ENCODE measurements at regions not wholly inside any gene's neighbourhood (a gene's known extent, or its start where the extent isn't known, plus 50 kb on each side); places are given as distances from the start of the nearest gene placed in this dataset.
"Not testable (repeated sequence)": the region's sequence is repeated elsewhere in the genome, so short reads cannot be mapped to it uniquely, and the experiment has no call there.

- intact Hi-C loops (cut with DNase I) = no loop called here
- Histone ChIP-seq H3K4me1 (no peaks in the 10 kb centered on the region), H3K4me3 (no peak overlapping the region), H3K36me3 (no peaks in the 10 kb centered on the region), H3K27me3 (no peaks in the 10 kb centered on the region), H3K9me3 (no peaks in the 10 kb centered on the region), H3K27ac (replicated peaks in 1 of 4) (no peak overlapping the region)
- no peak for DNase-seq (ENCODE audit: extremely low spot score)
- 83% methylated on average over 1 of the region's 1 CpG for WGBS
- TF ChIP-seq POLR2AphosphoS5 (IDR thresholded peaks at IDR 0.05) (no peak), CTCF (IDR thresholded peaks at IDR 0.05) (no peak), POLR2A (IDR thresholded peaks at IDR 0.05; ENCODE audit: low read depth) (no peak), EP300 (IDR thresholded peaks at IDR 0.05) (no peak)
These were observed 162.8 kb downstream of the MANEA start for GRCh38 chr6:95740157-95740556.

- TF ChIP-seq POLR2A (IDR thresholded peaks at IDR 0.05; ENCODE audit: low read depth) (no peak), CTCF (IDR thresholded peaks at IDR 0.05) (no peak), POLR2AphosphoS5 (IDR thresholded peaks at IDR 0.05) (no peak), EP300 (IDR thresholded peaks at IDR 0.05) (no peak)
- H3K27ac ChIP-seq (replicated peaks in 1 of 4) = no peak overlapping the region
- H3K36me3 ChIP-seq = no peaks in the 10 kb centered on the region
- no peak for DNase-seq (ENCODE audit: extremely low spot score)
- intact Hi-C loops (cut with DNase I) = no loop called here
- H3K4me3 ChIP-seq = no peak overlapping the region
- no peaks in the 10 kb centered on the region for H3K9me3 ChIP-seq
- H3K27me3 ChIP-seq = no peaks in the 10 kb centered on the region
- H3K4me1 ChIP-seq = no peaks in the 10 kb centered on the region
- 66% methylated on average over 4 of the region's 4 CpGs for WGBS
These were observed 163.7 kb downstream of the MANEA start for GRCh38 chr6:95741045-95741444.

- Histone ChIP-seq H3K4me3 (no peak overlapping the region), H3K36me3 (no peaks in the 10 kb centered on the region), H3K9me3 (no peaks in the 10 kb centered on the region), H3K27ac (replicated peaks in 1 of 4) (no peak overlapping the region), H3K4me1 (no peaks in the 10 kb centered on the region), H3K27me3 (no peaks in the 10 kb centered on the region)
- TF ChIP-seq CTCF (IDR thresholded peaks at IDR 0.05) (no peak), POLR2A (IDR thresholded peaks at IDR 0.05; ENCODE audit: low read depth) (no peak), POLR2AphosphoS5 (IDR thresholded peaks at IDR 0.05) (no peak), EP300 (IDR thresholded peaks at IDR 0.05) (no peak)
- DNase-seq (ENCODE audit: extremely low spot score) = no peak
- intact Hi-C loops (cut with DNase I) = no loop called here
These were observed 165.5 kb downstream of the MANEA start for GRCh38 chr6:95742767-95743289.

DNA sequence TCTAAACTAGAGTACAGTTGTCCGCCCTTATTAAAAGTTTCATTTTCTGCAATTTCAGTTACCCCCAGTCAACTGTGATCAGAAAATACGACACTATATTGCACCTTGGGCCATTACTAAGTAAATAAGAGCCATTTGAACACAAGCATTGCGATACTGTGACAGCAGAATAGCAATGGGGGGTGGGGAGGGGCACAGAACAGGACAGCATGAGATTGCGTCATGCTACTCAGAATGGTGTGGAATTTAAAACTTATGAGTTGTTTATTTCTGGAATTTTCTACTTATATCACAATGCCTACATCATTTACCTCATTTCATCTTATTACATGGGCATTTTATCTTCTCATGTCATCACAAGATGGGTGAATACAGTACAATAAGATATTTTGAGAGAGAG, 166.3 kb downstream of the MANEA start:
- WGBS = 50% methylated on average over 4 of the region's 4 CpGs
- no peaks in the 10 kb centered on the region for H3K9me3 ChIP-seq
- no peaks in the 10 kb centered on the region for H3K4me1 ChIP-seq
- no peak overlapping the region for H3K4me3 ChIP-seq
- no peak for DNase-seq (ENCODE audit: extremely low spot score)
- TF ChIP-seq EP300 (IDR thresholded peaks at IDR 0.05) (no peak), POLR2AphosphoS5 (IDR thresholded peaks at IDR 0.05) (no peak), CTCF (IDR thresholded peaks at IDR 0.05) (no peak), POLR2A (IDR thresholded peaks at IDR 0.05; ENCODE audit: low read depth) (no peak)
- intact Hi-C loops (cut with DNase I) = no loop called here
- no peaks in the 10 kb centered on the region for H3K27me3 ChIP-seq
- H3K36me3 ChIP-seq = no peaks in the 10 kb centered on the region
- no peak overlapping the region for H3K27ac ChIP-seq (replicated peaks in 1 of 4)

DNA sequence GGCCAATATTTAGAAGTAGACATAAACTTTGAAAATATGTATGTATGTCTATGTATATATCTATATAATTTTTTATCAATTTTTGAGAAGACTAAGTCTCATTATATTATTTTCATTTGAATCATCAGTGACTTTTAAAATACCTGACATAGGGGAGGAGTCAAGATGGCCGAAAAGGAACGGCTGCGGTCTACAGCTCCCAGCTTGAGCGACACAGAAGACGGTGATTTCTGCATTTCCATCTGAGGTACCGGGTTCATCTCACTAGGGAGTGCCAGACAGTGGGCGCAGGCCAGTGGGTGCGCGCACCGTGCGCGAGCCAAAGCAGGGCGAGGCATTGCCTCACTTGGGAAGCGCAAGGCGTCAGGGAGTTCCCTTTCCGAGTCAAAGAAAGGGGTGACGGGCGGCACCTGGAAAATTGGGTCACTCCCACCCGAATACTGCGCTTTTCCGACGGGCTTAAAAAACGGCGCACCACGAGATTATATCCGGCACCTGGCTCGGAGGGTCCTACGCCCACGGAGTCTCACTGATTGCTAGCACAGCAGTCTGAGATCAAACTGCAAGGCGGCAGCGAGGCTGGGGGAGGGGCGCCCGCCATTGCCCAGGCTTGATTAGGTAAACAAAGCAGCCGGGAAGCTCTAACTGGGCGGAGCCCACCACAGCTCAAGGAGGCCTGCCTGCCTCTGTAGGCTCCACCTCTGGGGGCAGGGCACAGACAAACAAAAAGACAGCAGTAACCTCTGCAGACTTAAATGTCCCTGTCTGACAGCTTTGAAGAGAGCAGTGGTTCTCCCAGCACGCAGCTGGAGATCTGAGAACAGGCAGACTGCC, 181.1 kb downstream of the MANEA start:
- H3K36me3 ChIP-seq; H3K27ac ChIP-seq (replicated peaks in 1 of 4); H3K9me3 ChIP-seq; H3K27me3 ChIP-seq; H3K4me1 ChIP-seq; DNase-seq (ENCODE audit: extremely low spot score); intact Hi-C loops (cut with DNase I); H3K4me3 ChIP-seq: not testable (repeated sequence)
- WGBS = 91% methylated on average over 19 of the region's 36 CpGs
